ENCODE measurements at regions not wholly inside any gene's neighbourhood (a gene's known extent, or its start where the extent isn't known, plus 50 kb on each side); places are given as distances from the start of the nearest gene placed in this dataset.
"Not testable (repeated sequence)": the region's sequence is repeated elsewhere in the genome, so short reads cannot be mapped to it uniquely, and the experiment has no call there.

- no peak for DNase-seq (ENCODE audit: low read depth)
Measured at GRCh38 chr13:110008816-110009215, 222.4 kb upstream of the IRS2 start.

GRCh38 chr13:110006304-110006703 is 219.9 kb upstream of the IRS2 start:
- peak; percentile 84 for DNase-seq (ENCODE audit: low read depth)

DNA sequence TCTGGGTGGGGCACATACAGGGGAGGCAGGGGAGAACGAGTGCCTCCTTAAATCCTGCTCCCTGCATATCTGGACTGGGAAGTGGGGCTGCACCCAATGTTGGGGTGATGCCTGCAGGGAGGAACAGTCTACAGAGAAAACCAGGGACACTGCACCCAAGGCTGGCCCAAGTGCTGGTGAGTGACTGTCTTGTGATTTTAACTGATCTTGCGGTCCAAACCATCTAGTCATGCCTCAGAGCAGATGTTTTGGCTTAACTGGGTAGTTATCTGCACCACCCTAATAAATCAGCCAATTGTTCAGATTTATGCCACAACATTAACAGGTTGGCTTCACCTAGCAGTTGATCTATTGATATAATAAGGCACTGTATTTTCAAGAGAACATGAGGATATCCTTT is 219.2 kb upstream of the IRS2 start:
- DNase-seq (ENCODE audit: low read depth): peak; percentile 33

DNA sequence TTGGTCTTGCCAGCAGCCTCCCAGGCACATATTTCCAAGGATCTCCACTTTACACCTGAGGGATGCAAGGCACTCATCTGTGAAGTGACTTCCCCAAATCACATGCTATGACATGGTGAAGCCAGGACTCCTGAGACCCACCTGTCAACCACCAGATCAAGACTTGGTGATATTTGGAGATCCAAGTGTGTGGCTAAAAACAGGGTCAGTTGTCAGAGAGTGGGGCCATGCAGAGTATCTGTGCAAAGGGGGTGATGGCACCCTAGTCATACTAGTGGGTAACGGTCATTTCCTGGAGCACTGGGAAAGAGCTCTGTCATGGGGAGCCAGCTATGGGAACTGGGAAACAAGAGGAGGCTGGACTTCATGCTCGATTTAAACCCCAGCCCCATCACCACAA is 218.4 kb upstream of the IRS2 start:
- no peak for DNase-seq (ENCODE audit: low read depth)

- DNase-seq (ENCODE audit: low read depth): peak; percentile 50
Measured at GRCh38 chr13:110001670-110002275, 215.4 kb upstream of the IRS2 start.

GRCh38 chr13:110000534-110001345 is 214.4 kb upstream of the IRS2 start:
- no peak for DNase-seq (ENCODE audit: low read depth)

DNA sequence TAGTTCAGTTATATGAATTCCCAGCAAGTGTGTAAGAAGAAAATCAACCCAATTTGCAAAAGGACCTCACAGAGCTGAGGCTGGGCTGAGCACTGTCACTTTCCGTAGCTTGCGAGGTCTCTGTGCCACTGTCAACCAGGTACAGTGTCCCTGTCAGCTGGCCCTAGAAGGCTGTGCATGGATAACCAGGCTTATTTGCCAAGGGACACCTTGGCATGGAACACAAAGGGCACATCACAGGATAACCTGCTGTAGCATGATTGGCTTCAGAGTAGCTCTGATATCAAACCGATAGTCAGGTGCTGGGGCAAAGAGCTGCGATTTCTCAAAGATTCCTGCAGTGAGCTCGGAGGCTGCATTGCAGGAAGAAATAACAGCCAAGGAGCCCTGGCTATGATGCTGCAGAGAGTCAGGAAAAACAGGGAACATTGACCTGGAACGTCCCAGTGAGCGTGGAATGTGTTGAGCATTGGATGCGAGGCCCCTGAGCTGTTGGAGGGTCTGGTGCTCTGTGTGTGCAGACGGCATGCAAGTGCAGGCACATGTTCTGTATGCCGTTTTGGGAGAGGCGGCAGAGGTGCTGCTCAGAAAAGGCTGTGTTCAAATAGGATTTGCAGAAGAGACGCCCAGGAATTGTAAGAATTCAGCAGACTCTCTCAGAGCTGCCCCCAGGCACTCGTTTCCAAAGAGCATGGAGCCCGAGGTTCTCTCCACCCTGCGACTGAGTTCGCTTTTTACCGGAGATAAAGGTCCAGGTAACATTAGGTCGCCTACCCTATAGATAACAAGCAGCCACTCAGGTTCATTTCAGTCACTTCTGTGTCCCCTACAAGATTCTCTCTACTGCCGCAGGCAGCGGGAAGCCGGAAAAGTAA is 213.5 kb upstream of the IRS2 start:
- no peak for DNase-seq (ENCODE audit: low read depth)

DNA sequence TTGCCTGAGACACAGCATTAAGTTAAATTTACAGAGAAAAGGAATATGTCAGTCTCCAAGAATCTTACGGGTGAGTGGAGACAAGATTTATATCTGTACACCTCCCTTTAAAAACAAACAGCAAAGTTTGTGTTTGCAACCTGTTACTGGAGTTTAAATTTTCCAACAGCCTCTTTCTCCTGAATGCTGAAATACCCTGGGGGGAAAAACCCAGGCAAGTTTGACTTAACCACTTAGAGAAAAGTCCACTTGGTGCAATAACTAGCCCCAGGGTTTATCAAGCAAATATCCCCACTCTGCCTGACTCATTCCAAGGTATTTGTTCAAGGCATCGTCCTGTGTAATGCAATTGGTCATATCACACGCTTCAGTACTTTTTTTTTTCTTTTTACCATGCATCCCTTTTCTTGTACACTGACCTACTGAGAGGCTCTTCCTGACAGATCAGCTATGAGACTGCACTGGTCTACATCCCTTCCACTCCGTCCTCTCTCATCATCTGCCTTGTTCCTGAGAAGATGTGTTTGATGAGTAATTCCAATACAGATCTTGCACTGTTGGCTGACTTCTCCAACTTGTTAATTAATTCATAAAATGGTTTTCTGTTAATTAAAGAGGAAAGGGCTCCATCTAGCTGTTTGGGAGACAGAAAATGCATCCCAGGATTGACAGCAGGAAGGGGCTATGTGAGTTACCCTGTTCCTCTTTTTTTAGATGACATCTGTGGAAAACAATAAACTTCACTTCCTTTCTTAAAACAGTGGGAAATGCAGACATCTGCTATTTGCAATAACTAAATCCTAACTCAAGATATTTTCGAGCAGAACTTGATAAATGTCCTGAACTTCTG is 212.5 kb upstream of the IRS2 start:
- peak; percentile 88 for DNase-seq (ENCODE audit: low read depth)

GRCh38 chr13:109998037-109998436 is 211.7 kb upstream of the IRS2 start:
- no peak for DNase-seq (ENCODE audit: low read depth)

GRCh38 chr13:109997056-109997595 is 210.7 kb upstream of the IRS2 start:
- not testable (repeated sequence) for DNase-seq (ENCODE audit: low read depth)

GRCh38 chr13:109996404-109996960 is 210.1 kb upstream of the IRS2 start:
- DNase-seq (ENCODE audit: low read depth): no peak

DNA sequence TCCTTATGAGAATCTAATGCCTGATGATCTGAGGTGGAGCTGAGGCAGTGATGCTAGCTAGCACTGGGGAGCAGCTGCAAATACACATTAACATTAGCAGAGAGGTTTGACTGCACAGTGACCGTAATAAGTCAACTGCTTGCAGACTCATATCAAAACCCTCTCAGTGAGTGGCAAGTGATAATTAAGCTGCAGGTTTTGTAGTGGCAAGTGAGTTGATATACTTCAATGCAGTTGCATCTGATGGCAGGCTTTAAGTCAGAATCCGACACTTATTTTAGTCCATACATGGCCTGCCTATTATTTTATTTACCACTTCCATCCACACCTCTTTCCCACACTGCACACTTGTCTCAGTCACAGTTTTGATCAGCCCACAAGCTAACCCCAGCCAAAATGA is 209.2 kb upstream of the IRS2 start:
- DNase-seq (ENCODE audit: low read depth): no peak

- DNase-seq (ENCODE audit: low read depth): no peak
Measured at GRCh38 chr13:109990296-109990695, 203.9 kb upstream of the IRS2 start.

GRCh38 chr13:109989686-109990085 is 203.3 kb upstream of the IRS2 start:
- DNase-seq (ENCODE audit: low read depth): peak; percentile 13

DNA sequence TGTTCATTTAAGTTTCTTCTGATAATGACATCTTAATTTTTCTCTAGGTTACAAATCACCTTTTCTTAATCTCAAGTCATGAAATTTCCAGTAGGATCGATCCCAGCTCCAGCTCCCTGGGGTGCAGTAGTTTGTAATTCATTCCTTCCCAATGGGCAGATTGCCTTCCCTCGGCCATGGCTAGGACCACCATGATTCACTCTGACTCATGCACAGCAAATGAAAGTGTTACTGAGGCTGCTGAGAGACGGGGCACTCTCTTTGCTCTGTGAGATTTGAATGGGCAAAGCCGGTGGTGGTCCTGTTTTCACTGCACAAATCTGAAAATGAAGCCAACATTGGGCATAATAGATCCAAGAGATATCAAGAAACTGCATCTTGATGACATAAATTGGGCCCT is 202.8 kb upstream of the IRS2 start:
- DNase-seq (ENCODE audit: low read depth): peak; percentile 63

DNA sequence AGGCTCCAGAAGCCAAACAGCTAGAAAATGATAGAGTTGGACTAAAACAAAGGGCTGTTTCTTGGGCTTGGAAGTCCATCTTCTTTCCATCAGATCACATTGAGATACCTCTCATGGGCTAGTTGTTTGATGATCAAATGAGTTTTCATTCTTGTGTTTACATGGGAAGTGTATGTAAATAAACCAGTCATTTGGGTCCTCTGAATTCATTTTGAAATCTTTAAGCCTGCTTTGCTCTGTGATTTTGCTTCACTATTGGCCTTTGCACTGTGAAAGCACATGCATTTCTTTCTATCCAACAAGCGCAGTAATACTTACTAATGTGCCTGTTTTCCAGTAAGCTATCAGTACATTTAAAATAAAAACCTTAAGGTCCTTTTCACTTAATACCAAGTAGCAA is 200.5 kb upstream of the IRS2 start:
- DNase-seq (ENCODE audit: low read depth): no peak

- DNase-seq (ENCODE audit: low read depth): no peak
Measured at GRCh38 chr13:109985871-109986450, 199.6 kb upstream of the IRS2 start.

GRCh38 chr13:109983447-109983846 is 197.1 kb upstream of the IRS2 start:
- DNase-seq (ENCODE audit: low read depth): no peak

GRCh38 chr13:109981000-109981399 is 194.6 kb upstream of the IRS2 start:
- no peak for DNase-seq (ENCODE audit: low read depth)

- DNase-seq (ENCODE audit: low read depth): not testable (repeated sequence)
Measured at GRCh38 chr13:109979676-109980075, 193.3 kb upstream of the IRS2 start.

DNA sequence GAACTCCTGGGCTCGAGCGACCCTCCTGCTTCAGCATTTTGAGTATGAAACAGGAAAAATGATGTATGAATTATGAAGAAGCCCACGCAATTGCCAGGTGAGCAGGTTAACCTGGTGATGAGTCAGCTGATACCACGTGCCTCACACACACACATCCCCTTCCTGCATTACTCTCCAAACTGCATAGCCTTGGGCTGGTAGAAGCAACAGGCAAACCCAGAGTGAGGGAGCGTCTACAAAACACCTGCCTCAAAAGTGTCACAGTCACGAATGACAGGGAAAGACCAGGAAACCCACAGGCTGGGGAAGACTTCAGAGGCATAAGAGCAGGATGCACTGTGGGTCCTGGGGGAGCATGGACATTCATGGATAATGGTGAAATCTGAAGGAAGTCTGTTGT is 192.8 kb upstream of the IRS2 start:
- no peak for DNase-seq (ENCODE audit: low read depth)
